Suprapubic skin (tissue), 4 donors: ENCODE measurements at regions not wholly inside any gene's neighbourhood (a gene's known extent, or its start where the extent isn't known, plus 50 kb on each side); places are given as distances from the start of the nearest gene placed in this dataset.
A peak's percentile ranks its signal among the peaks of the same experiment; 100 is the strongest.

Experiments
- DNase-seq, 2 donors: peaks; one replicate each; pipeline ENCODE4 v3.0.0-alpha.2; 2019; ENCODE audit warnings: low spot score in 2 of 2
- H3K27ac ChIP-seq: fragments of 200-600 bp; sonication (generic); one replicate; pipeline ENCODE4 v1.5.1; 2019
- H3K27me3 ChIP-seq: fragments of 200-600 bp; sonication (generic); one replicate; pipeline ENCODE4 v1.5.1; 2019
- H3K36me3 ChIP-seq: fragments of 200-600 bp; sonication (generic); one replicate; pipeline ENCODE4 v1.5.1; 2019
- H3K4me1 ChIP-seq: fragments of 200-600 bp; sonication (generic); one replicate; pipeline ENCODE4 v1.5.1; 2019
- H3K4me3 ChIP-seq: fragments of 200-600 bp; sonication (generic); one replicate; pipeline ENCODE4 v1.5.1; 2019; ENCODE audit warnings: mild to moderate bottlenecking
- H3K9me3 ChIP-seq: fragments of 200-600 bp; sonication (generic); one replicate; pipeline ENCODE4 v1.5.1; 2019
- EP300 ChIP-seq: sonication (generic); formaldehyde crosslinking; IDR thresholded peaks from one replicate; pipeline ENCODE4 v1.6.1; 2017; ENCODE audit warnings: antibody characterized with exemption
- POLR2A ChIP-seq, 2 donors: fragments of 450-650 bp; IDR thresholded peaks; one replicate each; pipeline ENCODE4 v1.6.1; 2017; ENCODE audit warnings: antibody characterized with exemption in 2 of 2, mild to moderate bottlenecking in 2 of 2, moderate library complexity in 2 of 2
- POLR2AphosphoS5 ChIP-seq, 3 donors: sonication (generic); formaldehyde crosslinking; IDR thresholded peaks; one replicate each; pipeline ENCODE4 v1.6.1; 2017; ENCODE audit warnings: antibody characterized with exemption in 3 of 3
- WGBS: methylation state at CpG from one replicate; pipeline ENCODE4 v1.1.5; 2018; 5-methylcytosine and 5-hydroxymethylcytosine counted together
- TF ChIP-seq, protein P1 (sequence below), 2 donors: fragments of 200-600 bp in 1 of 2; fragments of 450-650 bp in 1 of 2; sonication (generic) in 1 of 2; IDR thresholded peaks; one replicate each; pipeline ENCODE4 v1.5.1; 2016 to 2019; ENCODE audit warnings: antibody characterized with exemption in 2 of 2, mild to moderate bottlenecking in 1 of 2, moderate library complexity in 1 of 2

- DNase-seq: no peak
- no peak overlapping the region for H3K27ac ChIP-seq
- H3K36me3 ChIP-seq: no peaks in the 10 kb centered on the region
- no peak overlapping the region for H3K4me3 ChIP-seq
- H3K4me1 ChIP-seq: peaks cover 7% of the 10 kb centered on the region
- H3K27me3 ChIP-seq: no peaks in the 10 kb centered on the region
- TF ChIP-seq, protein P1, sequence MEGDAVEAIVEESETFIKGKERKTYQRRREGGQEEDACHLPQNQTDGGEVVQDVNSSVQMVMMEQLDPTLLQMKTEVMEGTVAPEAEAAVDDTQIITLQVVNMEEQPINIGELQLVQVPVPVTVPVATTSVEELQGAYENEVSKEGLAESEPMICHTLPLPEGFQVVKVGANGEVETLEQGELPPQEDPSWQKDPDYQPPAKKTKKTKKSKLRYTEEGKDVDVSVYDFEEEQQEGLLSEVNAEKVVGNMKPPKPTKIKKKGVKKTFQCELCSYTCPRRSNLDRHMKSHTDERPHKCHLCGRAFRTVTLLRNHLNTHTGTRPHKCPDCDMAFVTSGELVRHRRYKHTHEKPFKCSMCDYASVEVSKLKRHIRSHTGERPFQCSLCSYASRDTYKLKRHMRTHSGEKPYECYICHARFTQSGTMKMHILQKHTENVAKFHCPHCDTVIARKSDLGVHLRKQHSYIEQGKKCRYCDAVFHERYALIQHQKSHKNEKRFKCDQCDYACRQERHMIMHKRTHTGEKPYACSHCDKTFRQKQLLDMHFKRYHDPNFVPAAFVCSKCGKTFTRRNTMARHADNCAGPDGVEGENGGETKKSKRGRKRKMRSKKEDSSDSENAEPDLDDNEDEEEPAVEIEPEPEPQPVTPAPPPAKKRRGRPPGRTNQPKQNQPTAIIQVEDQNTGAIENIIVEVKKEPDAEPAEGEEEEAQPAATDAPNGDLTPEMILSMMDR (IDR thresholded peaks at IDR 0.05): no peak
- TF ChIP-seq POLR2AphosphoS5 (IDR thresholded peaks at IDR 0.05) (no peak), EP300 (no peak), POLR2A (IDR thresholded peaks at IDR 0.05) (no peak)
- H3K9me3 ChIP-seq: no peaks in the 10 kb centered on the region
Observed at GRCh38 chr6:113405326-113406047, 451.7 kb upstream of the MARCKS start.

- no peaks in the 10 kb centered on the region for H3K27me3 ChIP-seq
- TF ChIP-seq EP300 (no peak), POLR2A (IDR thresholded peaks at IDR 0.05) (no peak), POLR2AphosphoS5 (IDR thresholded peaks at IDR 0.05) (no peak)
- TF ChIP-seq, protein P1 (IDR thresholded peaks at IDR 0.05): no peak
- H3K4me1 ChIP-seq: peaks cover 7% of the 10 kb centered on the region
- no peak for DNase-seq
- H3K9me3 ChIP-seq: no peaks in the 10 kb centered on the region
- H3K36me3 ChIP-seq: no peaks in the 10 kb centered on the region
- H3K27ac ChIP-seq: no peak overlapping the region
- no peak overlapping the region for H3K4me3 ChIP-seq
- WGBS: 86% methylated on average over 4 of the region's 4 CpGs
Observed at GRCh38 chr6:113406048-113406695, 451.0 kb upstream of the MARCKS start.

- H3K4me3 ChIP-seq: no peak overlapping the region
- no peaks in the 10 kb centered on the region for H3K9me3 ChIP-seq
- no peaks in the 10 kb centered on the region for H3K36me3 ChIP-seq
- no peak overlapping the region for H3K27ac ChIP-seq
- no peak for DNase-seq
- TF ChIP-seq, protein P1 (IDR thresholded peaks at IDR 0.05): no peak
- TF ChIP-seq POLR2AphosphoS5 (IDR thresholded peaks at IDR 0.05): no peak
- no peak for TF ChIP-seq POLR2A (IDR thresholded peaks at IDR 0.05)
- no peak for TF ChIP-seq EP300
- H3K4me1 ChIP-seq: peaks cover 3% of the 10 kb centered on the region
- H3K27me3 ChIP-seq: no peaks in the 10 kb centered on the region
Observed at GRCh38 chr6:113411011-113411410, 446.1 kb upstream of the MARCKS start.

- WGBS: 96% methylated on average over 1 of the region's 1 CpG
- TF ChIP-seq POLR2AphosphoS5 (IDR thresholded peaks at IDR 0.05): no peak
- TF ChIP-seq EP300: no peak
- TF ChIP-seq POLR2A (IDR thresholded peaks at IDR 0.05): no peak
- TF ChIP-seq, protein P1 (IDR thresholded peaks at IDR 0.05): no peak
Observed at GRCh38 chr6:113412589-113413357, 444.4 kb upstream of the MARCKS start.

GRCh38 chr6:113414511-113414910, 442.6 kb upstream of the MARCKS start:
- H3K36me3 ChIP-seq: no peaks in the 10 kb centered on the region
- no peak overlapping the region for H3K4me3 ChIP-seq
- no peaks in the 10 kb centered on the region for H3K9me3 ChIP-seq
- WGBS: 39% methylated on average over 3 of the region's 3 CpGs
- H3K27me3 ChIP-seq: no peaks in the 10 kb centered on the region
- TF ChIP-seq, protein P1 (IDR thresholded peaks at IDR 0.05): peak; percentile 18 to 25
- no peak for TF ChIP-seq POLR2A (IDR thresholded peaks at IDR 0.05)
- peaks cover 3% of the 10 kb centered on the region for H3K4me1 ChIP-seq
- DNase-seq: no peak
- no peak overlapping the region for H3K27ac ChIP-seq

More at GRCh38 chr6:113412589-113413357, 444.4 kb upstream of the MARCKS start:
- Histone ChIP-seq H3K36me3 (no peaks in the 10 kb centered on the region), H3K9me3 (no peaks in the 10 kb centered on the region), H3K27ac (no peak overlapping the region), H3K4me3 (no peak overlapping the region), H3K27me3 (no peaks in the 10 kb centered on the region), H3K4me1 (peaks cover 3% of the 10 kb centered on the region)
- no peak for DNase-seq
